NB4 (cell line): ENCODE measurements at regions not wholly inside any gene's neighbourhood (a gene's known extent, or its start where the extent isn't known, plus 50 kb on each side); places are given as distances from the start of the nearest gene placed in this dataset.

Experiments used
- CTCF ChIP-seq: IDR thresholded peaks from one replicate; pipeline ENCODE4 v1.5.1; 2012; ENCODE audit warnings: low read depth, low read length
- MAX ChIP-seq: IDR thresholded peaks from 2 replicates; pipeline ENCODE4 v1.6.1; 2011; ENCODE audit warnings: low read depth, low read length
- POLR2A ChIP-seq: IDR thresholded peaks from 2 replicates; pipeline ENCODE4 v1.6.1; 2011; ENCODE audit warnings: mild to moderate bottlenecking; ENCODE audit not compliant: insufficient read length; ENCODE audit errors: extremely low read depth

GRCh38 chr9:105157171-105157583 is 87.3 kb upstream of the SLC44A1 start:
- TF ChIP-seq POLR2A (no peak), CTCF (peak; percentile 25), MAX (no peak)
